K562 (cell line): ENCODE measurements at regions not wholly inside any gene's neighbourhood (a gene's known extent, or its start where the extent isn't known, plus 50 kb on each side); places are given as distances from the start of the nearest gene placed in this dataset.
A peak's percentile ranks its signal among the peaks of the same experiment; 100 is the strongest.

Source experiments
- ATAC-seq: fragments of 200-7000 bp; cut with Tn5 transposase; 3 replicates; pipeline ENCODE4 v1.9.1; 2020; ENCODE audit warnings: moderate library complexity
- BruUV-seq: library from RNA; stranded (reverse); fragments of 400-500 nt; replicated peaks from 2 replicates; lab custom pipeline; 2021; lab: Mats Ljungman, UMichigan
- CTCF ChIA-PET: fragments of 300-600 bp; formaldehyde crosslinking; extraction: SDS; loops from one replicate; lab custom pipeline; 2021; ENCODE audit warnings: low intra/inter-chr PET ratio; lab: Yijun Ruan, JAX
- POLR2A ChIA-PET: fragments of 300-600, 350-650 bp; sonication (Branson Sonifier 250); formaldehyde crosslinking; extraction: SDS; loops from one replicate; lab custom pipeline; 2021; ENCODE audit warnings: antibody characterized with exemption, inconsistent platforms; lab: Yijun Ruan, JAX
- DNase-seq, 4 experiments: peaks; one replicate each; pipeline versions ENCODE4 v3.0.0 to v3.0.0-alpha.2; 2011 to 2018; ENCODE audit warnings: low spot score in 3 of 4, mixed read lengths in 3 of 4; ENCODE audit errors: extremely low read depth in 1 of 4
- FAIRE-seq: peaks from 2 replicates; lab custom pipeline; 2011; peaks lifted over from hg19 to GRCh38; lab: Jason Lieb, UNC
- H2AFZ ChIP-seq: 2 replicates; pipeline ENCODE4 v1.6.0; 2011; ENCODE audit warnings: low read depth, low read length, control low read depth, inconsistent platforms
- H3K27ac ChIP-seq: fragments of 200-600 bp; 3 replicates; pipeline ENCODE4 v1.8.0; 2011; ENCODE audit warnings: low read depth, mild to moderate bottlenecking, control low read depth, inconsistent platforms, low read length, moderate library complexity, mixed read lengths; ENCODE audit errors: extremely low read depth
- H3K27me3 ChIP-seq, 2 experiments: fragments of 300-600 bp in 1 of 2; 2 replicates in 1 of 2; 3 replicates in 1 of 2; pipeline versions ENCODE4 v1.6.0 to v1.8.0; 2011; ENCODE audit warnings: inconsistent platforms in 2 of 2, low read length in 2 of 2, mild to moderate bottlenecking in 1 of 2, mixed read lengths in 1 of 2, moderate library complexity in 1 of 2; ENCODE audit not compliant: control insufficient read depth in 2 of 2, insufficient read depth in 2 of 2
- H3K36me3 ChIP-seq: fragments of 300-600 bp; 3 replicates; pipeline ENCODE4 v1.8.0; 2011; ENCODE audit warnings: mild to moderate bottlenecking, low read length, inconsistent platforms; ENCODE audit not compliant: control insufficient read depth, insufficient read depth
- H3K4me1 ChIP-seq, 2 experiments: fragments of 200-600 bp in 1 of 2; replicated peaks in 1 of 2; 2 replicates in 1 of 2; 3 replicates in 1 of 2; pipeline versions ENCODE4 v1.5.1 to v1.8.0; 2011; ENCODE audit warnings: inconsistent platforms in 2 of 2, low read length in 2 of 2, mild to moderate bottlenecking in 1 of 2, mixed read lengths in 1 of 2, moderate library complexity in 1 of 2; ENCODE audit not compliant: control insufficient read depth in 2 of 2, insufficient read depth in 2 of 2
- H3K4me2 ChIP-seq: 2 replicates; pipeline ENCODE4 v1.6.1; 2011; ENCODE audit warnings: low read length, control low read depth, inconsistent platforms, mixed read lengths; ENCODE audit not compliant: insufficient read depth
- H3K4me3 ChIP-seq: fragments of 200-600 bp; sonication (generic), shearing (Covaris generic); 2 replicates; pipeline ENCODE4 v1.5.1; 2016; ENCODE audit warnings: control low read depth, inconsistent platforms
- H3K79me2 ChIP-seq: fragments of 200-600 bp; 3 replicates; pipeline ENCODE4 v1.8.0; 2011; ENCODE audit warnings: low read length, inconsistent platforms; ENCODE audit not compliant: control insufficient read depth, insufficient read depth
- H3K9ac ChIP-seq, 2 experiments: 2 replicates each; pipeline versions ENCODE4 v1.6.0 to v1.6.1; 2011; ENCODE audit warnings: low read depth in 2 of 2, low read length in 2 of 2, control low read depth in 1 of 2, inconsistent platforms in 1 of 2, mild to moderate bottlenecking in 1 of 2, mixed read lengths in 1 of 2; ENCODE audit not compliant: insufficient read depth in 1 of 2
- H3K9me1 ChIP-seq: one replicate; pipeline ENCODE4 v1.6.0; 2011; ENCODE audit warnings: inconsistent platforms, mild to moderate bottlenecking, low read length, moderate library complexity; ENCODE audit not compliant: control insufficient read depth, insufficient read depth
- H3K9me3 ChIP-seq: replicated peaks from 2 replicates; pipeline ENCODE4 v1.5.1; 2011; ENCODE audit warnings: low read depth, low read length, inconsistent platforms; ENCODE audit not compliant: control insufficient read depth, insufficient read depth
- H4K20me1 ChIP-seq: replicated peaks from 2 replicates; pipeline ENCODE4 v1.6.1; 2011; ENCODE audit warnings: low read length, inconsistent platforms, mixed read lengths; ENCODE audit not compliant: control insufficient read depth, insufficient read depth
- HNRNPL ChIP-seq: fragments of 200-400 bp; formaldehyde crosslinking; IDR thresholded peaks from 2 replicates; pipeline ENCODE4 v1.6.1; 2017; ENCODE audit warnings: low read depth, mild to moderate bottlenecking, low read length
- JUN ChIP-seq, 2 experiments: sonication (generic) in 1 of 2; formaldehyde crosslinking in 1 of 2; IDR thresholded peaks; 2 replicates each; pipeline versions ENCODE4 v1.6.1 to v1.8.0; 2012 to 2022; ENCODE audit warnings: borderline replicate concordance in 2 of 2, mild to moderate bottlenecking in 2 of 2, improper control_type of control experiment in 1 of 2, low read depth in 1 of 2, low read length in 1 of 2, missing genetic modification reagents in 1 of 2
- PHB ChIP-seq: fragments of 250-450 bp; sonication (Bioruptor Pico); IDR thresholded peaks from 2 replicates; pipeline ENCODE4 v1.5.0; 2021
- RAD51 ChIP-seq: fragments of 450-650 bp; IDR thresholded peaks from 2 replicates; pipeline ENCODE4 v1.7.1; 2016; ENCODE audit warnings: low read depth, mild to moderate bottlenecking, borderline replicate concordance
- ZNF134 ChIP-seq: fragments of 250-450 bp; sonication (Bioruptor Pico); conservative IDR thresholded peaks from 2 replicates; pipeline ENCODE4 v1.4.0; 2020
- ZNF699 ChIP-seq: fragments of 250-450 bp; sonication (Bioruptor Pico); IDR thresholded peaks from 2 replicates; pipeline ENCODE4 v1.8.0; 2021; ENCODE audit warnings: mild to moderate bottlenecking, moderate library complexity; ENCODE audit not compliant: insufficient replicate concordance
- WGBS: fragments of 100-300 bp; shearing (Covaris generic); methylation state at CpG from one replicate; pipeline ENCODE4 v1.1.6; 2016; ENCODE audit warnings: low coverage, mixed read lengths; ENCODE audit not compliant: insufficient coverage; ENCODE audit errors: missing lambda C conversion rate; 5-methylcytosine and 5-hydroxymethylcytosine counted together
- in situ Hi-C: fragments of 300-500 bp; cut with MboI; formaldehyde crosslinking; loops from 4 replicates; pipeline ENCODE4 v1.15.0; 2018; ENCODE audit warnings: inconsistent platforms, mixed read lengths
- intact Hi-C: fragments of 100-400 bp; cut with micrococcal nuclease; formaldehyde crosslinking; loops from 2 replicates; pipeline ENCODE4 v1.14.2; 2022
- TF ChIP-seq, protein P1 (sequence below): IDR thresholded peaks from 2 replicates; pipeline ENCODE4 v1.6.1; 2016; ENCODE audit warnings: missing genetic modification characterization, missing compliant biosample characterization

- TF ChIP-seq JUN (IDR thresholded peaks at IDR 0.05; ENCODE audit: borderline replicate concordance, low read depth, low read length) = no peak
- TF ChIP-seq JUN (CRISPR knock-in tag; IDR thresholded peaks at IDR 0.05; ENCODE audit: borderline replicate concordance) = no peak
- no peak for TF ChIP-seq ZNF699 (CRISPR knock-in tag)
- no peak for TF ChIP-seq HNRNPL
- no peak for TF ChIP-seq RAD51
- TF ChIP-seq, all 486 proteins: peak for 3
Observed at GRCh38 chrX:137432609-137433008, 133.3 kb upstream of the ZIC3 start (continued).

GRCh38 chrX:137431693-137432488 is 134.0 kb upstream of the ZIC3 start:
- Histone ChIP-seq H3K4me3 (no peak overlapping the region), H3K27me3 (peaks cover 8 to 23% of the 10 kb centered on the region in 2 experiments; a peak in 3 of 5 replicates), H3K36me3 (no peaks in the 10 kb centered on the region), H2AFZ (no peak overlapping the region), H3K4me2 (no peak overlapping the region), H4K20me1 (no peaks in the 10 kb centered on the region), H3K9me3 (no peaks in the 10 kb centered on the region), H3K9ac (no peak overlapping the region), H3K4me1 (peaks cover 0 to 10% of the 10 kb centered on the region in 2 experiments; a peak in 2 of 5 replicates), H3K79me2 (no peaks in the 10 kb centered on the region), H3K9me1 (no peaks in the 10 kb centered on the region), H3K27ac (no peak overlapping the region)
- no peak for ATAC-seq
- intact Hi-C loops (loop anchor here (10.0 kb wide), 3 partner anchors 493 to 1313 kb away; no protein-coding TSS in a partner anchor), in situ Hi-C loops (no loop called here)
- ChIA-PET POLR2A (no interaction called here), CTCF (interaction anchor here (0.7 kb wide), 1 partner anchor 1313 kb away, joined by 4 read pairs; no protein-coding TSS in a partner anchor)
- TF ChIP-seq ZNF134 (CRISPR knock-in tag) (no peak), PHB (CRISPR knock-in tag) (no peak)
- TF ChIP-seq, protein P1, sequence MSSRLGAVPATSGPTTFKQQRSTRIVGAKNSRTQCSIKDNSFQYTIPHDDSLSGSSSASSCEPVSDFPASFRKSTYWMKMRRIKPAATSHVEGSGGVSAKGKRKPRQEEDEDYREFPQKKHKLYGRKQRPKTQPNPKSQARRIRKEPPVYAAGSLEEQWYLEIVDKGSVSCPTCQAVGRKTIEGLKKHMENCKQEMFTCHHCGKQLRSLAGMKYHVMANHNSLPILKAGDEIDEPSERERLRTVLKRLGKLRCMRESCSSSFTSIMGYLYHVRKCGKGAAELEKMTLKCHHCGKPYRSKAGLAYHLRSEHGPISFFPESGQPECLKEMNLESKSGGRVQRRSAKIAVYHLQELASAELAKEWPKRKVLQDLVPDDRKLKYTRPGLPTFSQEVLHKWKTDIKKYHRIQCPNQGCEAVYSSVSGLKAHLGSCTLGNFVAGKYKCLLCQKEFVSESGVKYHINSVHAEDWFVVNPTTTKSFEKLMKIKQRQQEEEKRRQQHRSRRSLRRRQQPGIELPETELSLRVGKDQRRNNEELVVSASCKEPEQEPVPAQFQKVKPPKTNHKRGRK (tag) = peak; percentile 96
- FAIRE-seq = no peak
- WGBS = 0% methylated on average over 1 of the region's 2 CpGs
- DNase-seq = no peak
- no TSS peak for BruUV-seq
